ENCODE measurements at regions not wholly inside any gene's neighbourhood (a gene's known extent, or its start where the extent isn't known, plus 50 kb on each side); places are given as distances from the start of the nearest gene placed in this dataset.

DNA sequence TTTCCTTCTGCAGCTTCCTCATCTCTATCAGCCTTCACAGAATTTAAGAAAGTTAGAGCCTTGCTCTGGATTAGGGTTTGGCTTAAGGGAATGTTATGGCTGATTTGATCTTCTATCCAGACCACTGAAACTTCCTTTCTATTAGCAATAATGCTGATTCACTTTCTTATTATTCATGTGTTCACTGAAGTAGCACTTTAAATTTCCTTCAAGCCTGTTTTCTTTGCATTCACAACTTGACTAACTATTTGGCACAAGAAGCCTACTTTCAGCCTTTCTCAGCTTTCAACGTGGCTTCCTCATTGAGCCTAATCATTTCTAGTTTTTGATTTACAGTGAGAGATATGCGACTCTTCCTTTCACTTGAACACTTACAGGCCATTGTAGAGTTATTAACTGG lies 528.5 kb downstream of the PLPP3 start:
- TF ChIP-seq, protein P1, sequence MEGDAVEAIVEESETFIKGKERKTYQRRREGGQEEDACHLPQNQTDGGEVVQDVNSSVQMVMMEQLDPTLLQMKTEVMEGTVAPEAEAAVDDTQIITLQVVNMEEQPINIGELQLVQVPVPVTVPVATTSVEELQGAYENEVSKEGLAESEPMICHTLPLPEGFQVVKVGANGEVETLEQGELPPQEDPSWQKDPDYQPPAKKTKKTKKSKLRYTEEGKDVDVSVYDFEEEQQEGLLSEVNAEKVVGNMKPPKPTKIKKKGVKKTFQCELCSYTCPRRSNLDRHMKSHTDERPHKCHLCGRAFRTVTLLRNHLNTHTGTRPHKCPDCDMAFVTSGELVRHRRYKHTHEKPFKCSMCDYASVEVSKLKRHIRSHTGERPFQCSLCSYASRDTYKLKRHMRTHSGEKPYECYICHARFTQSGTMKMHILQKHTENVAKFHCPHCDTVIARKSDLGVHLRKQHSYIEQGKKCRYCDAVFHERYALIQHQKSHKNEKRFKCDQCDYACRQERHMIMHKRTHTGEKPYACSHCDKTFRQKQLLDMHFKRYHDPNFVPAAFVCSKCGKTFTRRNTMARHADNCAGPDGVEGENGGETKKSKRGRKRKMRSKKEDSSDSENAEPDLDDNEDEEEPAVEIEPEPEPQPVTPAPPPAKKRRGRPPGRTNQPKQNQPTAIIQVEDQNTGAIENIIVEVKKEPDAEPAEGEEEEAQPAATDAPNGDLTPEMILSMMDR (IDR thresholded peaks at IDR 0.05; ENCODE audit: low read depth, low read length, missing control alignments) = no peak
- DNase-seq (ENCODE audit: low read depth) = no peak
- H3K4me3 ChIP-seq (ENCODE audit: low read depth, low read length) = no peak overlapping the region

DNA sequence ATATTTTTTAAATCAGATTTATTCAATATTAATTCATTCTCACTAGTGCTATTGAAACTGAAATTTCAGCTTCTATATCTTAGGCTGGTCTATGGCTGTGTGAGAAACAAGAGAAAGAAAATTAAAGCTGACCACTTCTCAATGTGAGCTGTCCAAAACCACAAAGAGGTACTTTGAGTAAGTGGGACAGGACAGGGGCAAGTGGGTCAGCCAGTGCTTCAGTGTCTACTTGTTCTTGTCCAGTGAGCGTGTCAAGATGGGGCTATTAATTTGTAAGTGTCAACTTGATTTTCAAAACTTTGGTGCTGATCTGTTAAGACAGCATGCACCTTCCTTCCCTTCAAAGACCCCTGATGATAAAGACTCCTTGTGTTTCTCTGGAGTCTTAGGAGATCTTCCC lies 533.9 kb downstream of the PLPP3 start:
- TF ChIP-seq, protein P1 (IDR thresholded peaks at IDR 0.05; ENCODE audit: low read depth, low read length, missing control alignments) = no peak
- no peak overlapping the region for H3K4me3 ChIP-seq (ENCODE audit: low read depth, low read length)
- no peak for DNase-seq (ENCODE audit: low read depth)

DNA sequence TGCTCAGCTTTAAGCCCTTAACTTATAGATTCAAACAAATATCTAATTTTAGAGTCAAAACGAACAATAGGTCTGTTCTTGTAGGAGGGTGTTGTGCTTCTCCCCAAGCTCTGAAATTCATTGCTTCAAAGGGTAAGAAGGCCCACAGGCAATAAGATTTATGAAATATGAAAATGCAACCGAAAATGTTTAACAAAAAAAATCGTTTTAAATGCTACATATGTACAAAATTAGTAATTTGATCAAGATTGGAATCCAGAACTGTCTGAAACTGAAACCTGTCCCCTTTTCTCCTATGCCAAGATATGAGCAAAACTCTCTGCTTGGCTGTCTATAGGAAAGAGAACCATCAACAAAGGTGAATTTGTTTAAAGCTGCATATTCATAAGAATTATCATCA lies 534.3 kb downstream of the PLPP3 start:
- no peak overlapping the region for H3K4me3 ChIP-seq (ENCODE audit: low read depth, low read length)
- DNase-seq (ENCODE audit: low read depth) = no peak
- TF ChIP-seq, protein P1 (IDR thresholded peaks at IDR 0.05; ENCODE audit: low read depth, low read length, missing control alignments) = no peak

DNA sequence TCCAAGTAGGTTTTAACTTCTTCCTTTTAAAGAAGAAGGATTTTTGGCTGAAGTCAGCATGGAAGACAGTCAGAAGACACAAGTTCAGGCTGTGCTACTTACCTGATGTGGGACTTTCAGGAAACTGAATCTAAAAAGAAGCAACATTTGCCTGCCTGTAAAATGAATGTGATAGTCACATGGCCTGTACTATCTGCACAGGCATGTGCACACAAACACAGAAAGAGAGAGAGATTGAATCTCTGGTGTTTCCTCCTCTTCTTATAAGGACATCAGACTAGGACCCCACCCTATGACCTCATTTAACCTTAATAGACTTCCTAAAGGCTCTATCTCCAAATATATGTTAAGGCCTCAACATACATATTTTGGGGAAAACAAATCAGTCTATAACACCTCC lies 542.9 kb downstream of the PLPP3 start:
- no peak for DNase-seq (ENCODE audit: low read depth)

DNA sequence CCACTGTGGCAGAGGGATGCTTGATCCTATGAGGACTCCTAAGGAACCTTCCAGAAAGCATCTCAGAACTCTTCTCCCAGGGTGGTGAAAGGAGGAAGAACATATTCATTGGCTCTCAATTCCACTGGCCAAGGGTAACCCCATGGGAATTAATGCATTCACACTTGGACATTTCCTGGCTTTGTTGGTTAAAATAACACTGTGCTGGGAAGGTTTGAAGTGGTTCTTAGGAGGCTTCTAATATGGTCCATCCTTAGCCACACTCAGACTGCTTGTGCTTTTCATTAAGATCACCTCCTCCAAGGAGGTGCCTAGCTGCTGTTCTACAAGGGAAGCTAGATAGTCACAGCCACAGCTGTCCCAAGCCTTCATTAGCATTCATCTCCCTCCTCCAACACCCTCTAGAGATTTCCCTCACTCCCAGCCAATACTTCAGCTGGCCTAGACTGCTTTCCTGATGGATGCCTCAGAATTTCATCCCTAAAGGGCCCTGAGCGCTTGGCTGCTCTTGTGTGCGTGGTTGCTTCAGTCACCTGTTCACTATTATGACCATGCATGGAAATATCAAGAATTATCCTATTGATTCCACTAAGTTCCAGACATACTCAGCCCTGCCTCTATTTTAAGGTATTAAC lies 544.4 kb downstream of the PLPP3 start:
- no peak overlapping the region for H3K4me3 ChIP-seq (ENCODE audit: low read depth, low read length)
- TF ChIP-seq, protein P1 (IDR thresholded peaks at IDR 0.05; ENCODE audit: low read depth, low read length, missing control alignments) = no peak
- DNase-seq (ENCODE audit: low read depth) = no peak

More for the DNA sequence above, 542.9 kb downstream of the PLPP3 start:
- TF ChIP-seq, protein P1 (IDR thresholded peaks at IDR 0.05; ENCODE audit: low read depth, low read length, missing control alignments) = no peak
- H3K4me3 ChIP-seq (ENCODE audit: low read depth, low read length) = no peak overlapping the region

DNA sequence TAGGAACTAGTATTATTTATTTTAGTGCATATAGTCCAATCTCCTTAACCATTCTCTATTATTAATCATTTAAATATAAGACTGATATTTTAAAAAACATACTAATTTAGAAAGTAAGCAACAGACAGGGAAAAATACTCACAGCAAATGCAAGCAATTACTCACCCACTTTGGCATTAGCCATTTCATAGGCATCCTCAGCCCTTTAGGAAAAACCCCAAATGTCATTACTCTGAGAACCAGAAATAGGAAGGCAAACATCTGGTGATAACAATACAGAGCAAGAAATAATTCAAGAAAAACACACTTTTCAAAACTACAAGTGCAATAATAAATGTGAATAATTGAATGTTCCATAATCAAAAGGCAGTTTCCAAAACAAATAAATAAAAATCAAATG lies 545.1 kb downstream of the PLPP3 start:
- no peak overlapping the region for H3K4me3 ChIP-seq (ENCODE audit: low read depth, low read length)
- no peak for DNase-seq (ENCODE audit: low read depth)
- TF ChIP-seq, protein P1 (IDR thresholded peaks at IDR 0.05; ENCODE audit: low read depth, low read length, missing control alignments) = no peak

Data from GM12864 (cell line).